ENCODE measurements at regions not wholly inside any gene's neighbourhood (a gene's known extent, or its start where the extent isn't known, plus 50 kb on each side); places are given as distances from the start of the nearest gene placed in this dataset.
A peak's percentile ranks its signal among the peaks of the same experiment; 100 is the strongest.

DNA sequence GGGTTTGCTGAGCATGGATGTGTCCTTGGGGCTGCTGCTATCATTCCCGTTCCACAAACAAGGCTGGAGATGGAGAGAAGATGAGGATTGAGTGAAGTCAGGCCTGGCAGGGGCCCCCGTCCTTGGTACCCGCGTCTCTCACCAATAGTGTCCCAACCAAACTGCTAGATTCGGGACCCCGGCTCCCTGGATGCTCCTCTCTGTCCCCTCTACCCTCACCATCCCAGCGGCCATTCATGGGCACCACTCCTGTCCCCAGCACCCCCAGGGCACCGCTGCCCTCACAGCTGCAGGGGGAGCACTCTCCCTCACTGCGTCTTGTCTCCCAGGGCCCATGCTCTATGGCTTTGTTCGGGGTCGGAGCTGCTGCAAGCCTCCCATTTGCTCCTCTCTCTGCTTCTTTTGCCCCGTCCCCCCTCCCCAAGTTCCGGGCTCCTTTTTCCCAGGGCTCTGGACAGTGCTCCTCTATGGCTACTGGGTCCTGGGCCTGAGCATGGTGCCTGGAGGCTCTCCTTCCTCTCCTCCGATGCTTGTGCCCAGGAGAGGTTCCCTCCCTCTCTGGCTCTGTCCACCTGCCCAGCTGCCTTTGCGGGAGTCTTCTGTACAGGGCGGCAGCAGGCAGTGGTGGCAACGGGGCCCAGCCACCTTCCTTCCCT lies 219.5 kb downstream of the TEX29 start:
- H3K9me3 ChIP-seq: peaks cover 0 to 4% (median 0%) of the 10 kb centered on the region in 8 donors
- TF ChIP-seq, protein P1, sequence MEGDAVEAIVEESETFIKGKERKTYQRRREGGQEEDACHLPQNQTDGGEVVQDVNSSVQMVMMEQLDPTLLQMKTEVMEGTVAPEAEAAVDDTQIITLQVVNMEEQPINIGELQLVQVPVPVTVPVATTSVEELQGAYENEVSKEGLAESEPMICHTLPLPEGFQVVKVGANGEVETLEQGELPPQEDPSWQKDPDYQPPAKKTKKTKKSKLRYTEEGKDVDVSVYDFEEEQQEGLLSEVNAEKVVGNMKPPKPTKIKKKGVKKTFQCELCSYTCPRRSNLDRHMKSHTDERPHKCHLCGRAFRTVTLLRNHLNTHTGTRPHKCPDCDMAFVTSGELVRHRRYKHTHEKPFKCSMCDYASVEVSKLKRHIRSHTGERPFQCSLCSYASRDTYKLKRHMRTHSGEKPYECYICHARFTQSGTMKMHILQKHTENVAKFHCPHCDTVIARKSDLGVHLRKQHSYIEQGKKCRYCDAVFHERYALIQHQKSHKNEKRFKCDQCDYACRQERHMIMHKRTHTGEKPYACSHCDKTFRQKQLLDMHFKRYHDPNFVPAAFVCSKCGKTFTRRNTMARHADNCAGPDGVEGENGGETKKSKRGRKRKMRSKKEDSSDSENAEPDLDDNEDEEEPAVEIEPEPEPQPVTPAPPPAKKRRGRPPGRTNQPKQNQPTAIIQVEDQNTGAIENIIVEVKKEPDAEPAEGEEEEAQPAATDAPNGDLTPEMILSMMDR (IDR thresholded peaks at IDR 0.05 in 8 of 11, conservative IDR thresholded peaks at IDR 0.05 in 3 of 11): no peak
- no peak for TF ChIP-seq POLR2AphosphoS5 (IDR thresholded peaks at IDR 0.05)
- no peak for TF ChIP-seq POLR2A (IDR thresholded peaks at IDR 0.05)
- no peak overlapping the region for H3K27ac ChIP-seq
- peaks cover 0 to 58% (median 12%) of the 10 kb centered on the region in 7 donors for H3K27me3 ChIP-seq (replicated peaks in 1 of 7)
- no peak overlapping the region for H3K4me3 ChIP-seq
- H3K4me1 ChIP-seq: no peaks in the 10 kb centered on the region
- peak; percentile 66 for DNase-seq
- WGBS, 5 donors: 83 to 89% (median 83%) methylated on average over 17 of the region's 17 CpGs
- H3K36me3 ChIP-seq: no peaks in the 10 kb centered on the region
- intact Hi-C loops (cut with DNase I; ENCODE audit: low total_unique reads): no loop called here

DNA sequence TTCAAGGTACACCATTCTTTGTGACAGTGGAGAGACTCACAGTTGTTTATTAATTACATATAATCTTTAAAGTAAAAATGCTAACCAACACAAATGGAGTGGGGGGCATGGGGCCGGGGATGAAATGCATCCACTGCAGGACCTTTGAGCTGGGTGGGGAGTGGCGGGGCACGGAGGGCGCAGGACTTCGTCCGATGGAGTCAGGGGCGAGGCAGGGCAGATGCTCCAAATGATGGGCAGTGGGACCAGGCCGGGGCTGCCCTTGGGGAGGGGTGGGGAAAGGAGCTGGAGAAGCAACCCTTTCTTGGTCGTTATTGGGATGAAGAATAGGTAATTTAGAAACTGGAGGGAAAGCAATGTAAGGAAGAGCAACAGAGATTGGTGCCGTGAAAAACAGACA lies 220.0 kb downstream of the TEX29 start:
- TF ChIP-seq POLR2A (IDR thresholded peaks at IDR 0.05) (no peak), POLR2AphosphoS5 (IDR thresholded peaks at IDR 0.05) (no peak)
- TF ChIP-seq, protein P1 (IDR thresholded peaks at IDR 0.05 in 8 of 11, conservative IDR thresholded peaks at IDR 0.05 in 3 of 11): no peak
- intact Hi-C loops (cut with DNase I; ENCODE audit: low total_unique reads): no loop called here
- 86 to 96% (median 90%) methylated on average over 9 to 10 of the region's 10 CpGs for WGBS, 5 donors
- H3K4me1 ChIP-seq: no peaks in the 10 kb centered on the region
- peaks cover 0 to 9% (median 0%) of the 10 kb centered on the region in 8 donors for H3K9me3 ChIP-seq
- H3K36me3 ChIP-seq: no peaks in the 10 kb centered on the region
- no peak overlapping the region for H3K4me3 ChIP-seq
- DNase-seq: peak; percentile 42
- no peak overlapping the region for H3K27ac ChIP-seq
- H3K27me3 ChIP-seq (replicated peaks in 1 of 7): peaks cover 0 to 52% (median 7%) of the 10 kb centered on the region in 7 donors

GRCh38 chr13:111541345-111541744 lies 220.9 kb downstream of the TEX29 start:
- Histone ChIP-seq H3K4me1 (no peaks in the 10 kb centered on the region), H3K27ac (no peak overlapping the region), H3K9me3 (peaks cover 0 to 17% (median 6%) of the 10 kb centered on the region in 8 donors), H3K4me3 (no peak overlapping the region), H3K27me3 (replicated peaks in 1 of 7) (peaks cover 0 to 44% (median 0%) of the 10 kb centered on the region in 7 donors), H3K36me3 (no peaks in the 10 kb centered on the region)
- TF ChIP-seq, protein P1 (IDR thresholded peaks at IDR 0.05 in 8 of 11, conservative IDR thresholded peaks at IDR 0.05 in 3 of 11): no peak
- intact Hi-C loops (cut with DNase I; ENCODE audit: low total_unique reads): no loop called here
- 80 to 89% (median 83%) methylated on average over 11 of the region's 11 CpGs for WGBS, 5 donors
- peak; percentile 56 for DNase-seq

GRCh38 chr13:111541752-111542529 lies 221.5 kb downstream of the TEX29 start:
- WGBS, 5 donors: 65 to 75% (median 71%) methylated on average over 15 of the region's 15 CpGs
- Histone ChIP-seq H3K4me3 (no peak overlapping the region), H3K27ac (no peak overlapping the region), H3K27me3 (replicated peaks in 1 of 7) (peaks cover 0 to 38% (median 0%) of the 10 kb centered on the region in 7 donors), H3K9me3 (peaks cover 0 to 19% (median 9%) of the 10 kb centered on the region in 8 donors), H3K36me3 (no peaks in the 10 kb centered on the region), H3K4me1 (no peaks in the 10 kb centered on the region)
- intact Hi-C loops (cut with DNase I; ENCODE audit: low total_unique reads): no loop called here
- TF ChIP-seq, protein P1 (IDR thresholded peaks at IDR 0.05 in 8 of 11, conservative IDR thresholded peaks at IDR 0.05 in 3 of 11): no peak
- TF ChIP-seq POLR2A (IDR thresholded peaks at IDR 0.05): no peak
- TF ChIP-seq POLR2AphosphoS5 (IDR thresholded peaks at IDR 0.05): no peak
- peak; percentile 43 for DNase-seq

All from spleen (tissue), 11 donors.